Aorta (tissue), 5 donors: ENCODE measurements at regions not wholly inside any gene's neighbourhood (a gene's known extent, or its start where the extent isn't known, plus 50 kb on each side); places are given as distances from the start of the nearest gene placed in this dataset.

Source experiments
- ATAC-seq: fragments of 200-7000 bp; cut with Tn5 transposase; one replicate; pipeline ENCODE4 v1.9.1; 2022; ENCODE audit warnings: moderate library complexity; ENCODE audit not compliant: low FRiP score
- DNase-seq, 2 donors: peaks; one replicate each; pipeline ENCODE4 v3.0.0-alpha.2; 2020
- H3K27ac ChIP-seq, 2 donors: one replicate each; pipeline ENCODE4 v1.5.1; 2013; ENCODE audit warnings: low read length in 2 of 2, mild to moderate bottlenecking in 2 of 2, moderate library complexity in 2 of 2, control low read depth in 1 of 2, inconsistent platforms in 1 of 2, low read depth in 1 of 2
- H3K27me3 ChIP-seq, 2 donors: one replicate each; pipeline ENCODE4 v1.6.1; 2013; ENCODE audit warnings: control low read depth in 1 of 2, low read length in 1 of 2, mild to moderate bottlenecking in 1 of 2, moderate library complexity in 1 of 2; ENCODE audit not compliant: insufficient read depth in 2 of 2, control insufficient read depth in 1 of 2
- H3K36me3 ChIP-seq, 2 donors: one replicate each; pipeline ENCODE4 v1.6.1; 2013; ENCODE audit warnings: control low read depth in 1 of 2, low read length in 1 of 2, mild to moderate bottlenecking in 1 of 2; ENCODE audit not compliant: insufficient read depth in 2 of 2, control insufficient read depth in 1 of 2
- H3K4me1 ChIP-seq, 2 donors: one replicate each; pipeline ENCODE4 v1.6.1; 2013; ENCODE audit warnings: low read length in 2 of 2, control low read depth in 1 of 2, mild to moderate bottlenecking in 1 of 2, moderate library complexity in 1 of 2; ENCODE audit not compliant: insufficient read depth in 2 of 2, control insufficient read depth in 1 of 2
- H3K4me3 ChIP-seq, 2 donors: one replicate each; pipeline ENCODE4 v1.5.1; 2013; ENCODE audit warnings: low read length in 2 of 2, control low read depth in 1 of 2, mild to moderate bottlenecking in 1 of 2
- H3K9me3 ChIP-seq: one replicate; pipeline ENCODE4 v1.6.1; 2013; ENCODE audit warnings: mild to moderate bottlenecking, low read length; ENCODE audit not compliant: control insufficient read depth
- WGBS, 2 donors: extraction: QIAGEN DNeasy Blood & Tissue Kit; methylation state at CpG; one replicate each; pipeline ENCODE4 v1.1.7; 2013; 5-methylcytosine and 5-hydroxymethylcytosine counted together
- intact Hi-C, 2 donors: fragments of 100-400 bp; cut with DNase I; formaldehyde crosslinking; loops; one replicate each; pipeline versions ENCODE4 v1.14.2 to v1.15.0; 2022
- donor health status: healthy with polysubstance abuse.
- donor health status: Bipolar disorder and iron deficiency.
- donor health status: DM: no; HTN: no; CAD: no.
- donor health status: DM: no; HTN: no; CAD: no.
- donor health status: DM: yes; HTN: yes; CAD: no.

GRCh38 chr1:239944666-239945065 is 147.0 kb upstream of the FMN2 start:
- Histone ChIP-seq H3K4me1 (no peaks in the 10 kb centered on the region), H3K9me3 (no peaks in the 10 kb centered on the region), H3K4me3 (no peak overlapping the region), H3K27me3 (no peaks in the 10 kb centered on the region), H3K27ac (no peak overlapping the region), H3K36me3 (no peaks in the 10 kb centered on the region)
- ATAC-seq = no peak
- no peak for DNase-seq
- intact Hi-C loops = no loop called here
- 81 to 82% methylated on average over 3 of the region's 3 CpGs for WGBS, 2 donors

GRCh38 chr1:239947801-239948200 is 143.9 kb upstream of the FMN2 start:
- intact Hi-C loops = no loop called here

GRCh38 chr1:239951511-239952140 is 140.1 kb upstream of the FMN2 start:
- 54 to 55% methylated on average over 3 of the region's 3 CpGs for WGBS, 2 donors
- intact Hi-C loops = no loop called here
- Histone ChIP-seq H3K27ac (no peak overlapping the region), H3K4me1 (no peaks in the 10 kb centered on the region), H3K9me3 (no peaks in the 10 kb centered on the region), H3K36me3 (no peaks in the 10 kb centered on the region), H3K27me3 (no peaks in the 10 kb centered on the region), H3K4me3 (no peak overlapping the region)
- ATAC-seq (no peak), DNase-seq (peak in 1 of 2 donors; percentile 59)

More at GRCh38 chr1:239947801-239948200, 143.9 kb upstream of the FMN2 start:
- DNase-seq (no peak), ATAC-seq (no peak)
- no peaks in the 10 kb centered on the region for H3K4me1 ChIP-seq
- 88 to 91% methylated on average over 2 of the region's 2 CpGs for WGBS, 2 donors
- no peak overlapping the region for H3K4me3 ChIP-seq
- H3K27ac ChIP-seq = no peak overlapping the region
- no peaks in the 10 kb centered on the region for H3K9me3 ChIP-seq
- no peaks in the 10 kb centered on the region for H3K36me3 ChIP-seq
- no peaks in the 10 kb centered on the region for H3K27me3 ChIP-seq

- no peak for ATAC-seq
Observed at GRCh38 chr1:239952348-239953308, 139.1 kb upstream of the FMN2 start.

GRCh38 chr1:239954836-239955235 is 136.8 kb upstream of the FMN2 start:
- peaks cover 2% of the 10 kb centered on the region for H3K9me3 ChIP-seq
- ATAC-seq = no peak
- no peaks in the 10 kb centered on the region for H3K27me3 ChIP-seq
- H3K36me3 ChIP-seq = no peaks in the 10 kb centered on the region
- no peak overlapping the region for H3K4me3 ChIP-seq
- no peak overlapping the region for H3K27ac ChIP-seq
- H3K4me1 ChIP-seq = no peaks in the 10 kb centered on the region
- DNase-seq = no peak
- WGBS, 2 donors = 67 to 75% methylated on average over 16 to 18 of the region's 18 CpGs
- intact Hi-C loops = no loop called here

More at GRCh38 chr1:239952348-239953308, 139.1 kb upstream of the FMN2 start:
- no peak for DNase-seq
- WGBS, 2 donors = 53 to 58% methylated on average over 10 of the region's 10 CpGs
- intact Hi-C loops = no loop called here
- Histone ChIP-seq H3K27me3 (no peaks in the 10 kb centered on the region), H3K36me3 (no peaks in the 10 kb centered on the region), H3K27ac (no peak overlapping the region), H3K4me1 (no peaks in the 10 kb centered on the region), H3K9me3 (no peaks in the 10 kb centered on the region), H3K4me3 (no peak overlapping the region)

- no peak for ATAC-seq
- WGBS, 2 donors = 83 to 84% methylated on average over 12 of the region's 12 CpGs
- intact Hi-C loops = no loop called here
Observed at GRCh38 chr1:239955431-239955830, 136.3 kb upstream of the FMN2 start.

GRCh38 chr1:239956263-239956662 is 135.4 kb upstream of the FMN2 start:
- Histone ChIP-seq H3K36me3 (no peaks in the 10 kb centered on the region), H3K4me1 (no peaks in the 10 kb centered on the region), H3K27ac (no peak overlapping the region), H3K9me3 (peaks cover 2% of the 10 kb centered on the region), H3K4me3 (no peak overlapping the region), H3K27me3 (no peaks in the 10 kb centered on the region)
- DNase-seq (no peak), ATAC-seq (no peak)
- WGBS, 2 donors = 28 to 43% methylated on average over 6 of the region's 6 CpGs
- intact Hi-C loops = no loop called here

More at GRCh38 chr1:239955431-239955830, 136.3 kb upstream of the FMN2 start:
- DNase-seq = no peak
- no peak overlapping the region for H3K4me3 ChIP-seq
- H3K9me3 ChIP-seq = peaks cover 2% of the 10 kb centered on the region
- no peaks in the 10 kb centered on the region for H3K27me3 ChIP-seq
- no peaks in the 10 kb centered on the region for H3K36me3 ChIP-seq
- H3K4me1 ChIP-seq = no peaks in the 10 kb centered on the region
- no peak overlapping the region for H3K27ac ChIP-seq

- ATAC-seq (no peak), DNase-seq (no peak)
- intact Hi-C loops = no loop called here
- H3K4me1 ChIP-seq = no peaks in the 10 kb centered on the region
- H3K36me3 ChIP-seq = no peaks in the 10 kb centered on the region
- H3K27ac ChIP-seq = no peak overlapping the region
- H3K9me3 ChIP-seq = peaks cover 2% of the 10 kb centered on the region
- no peak overlapping the region for H3K4me3 ChIP-seq
- WGBS, 2 donors = 43 to 53% methylated on average over 4 of the region's 4 CpGs
- no peaks in the 10 kb centered on the region for H3K27me3 ChIP-seq
Observed at GRCh38 chr1:239958063-239958462, 133.6 kb upstream of the FMN2 start.
